ENCODE measurements at regions not wholly inside any gene's neighbourhood (a gene's known extent, or its start where the extent isn't known, plus 50 kb on each side); places are given as distances from the start of the nearest gene placed in this dataset.

DNA sequence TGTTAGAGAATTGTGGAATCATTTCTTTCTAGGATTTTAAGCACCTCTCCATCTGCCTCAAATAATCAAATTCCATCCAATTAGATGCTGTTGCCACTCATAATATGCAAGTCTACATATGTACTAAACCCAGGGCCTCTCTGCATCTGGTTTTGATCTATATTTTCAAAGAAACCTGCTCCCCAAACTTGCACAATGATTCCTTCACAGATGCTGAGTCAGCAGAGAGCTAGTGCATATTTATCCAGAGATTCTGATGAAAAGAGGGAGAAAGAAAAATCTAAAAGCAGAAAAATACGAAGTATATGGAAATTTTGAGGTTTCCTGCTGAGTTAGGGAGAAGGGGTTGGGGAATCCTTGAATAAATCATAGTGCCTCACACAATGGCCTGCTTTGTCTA lies 235.1 kb upstream of the RBFOX1 start:
- DNase-seq (ENCODE audit: low spot score): no peak

GRCh38 chr16:7093511-7093910 lies 239.1 kb upstream of the RBFOX1 start:
- no peak for DNase-seq (ENCODE audit: low spot score)

DNA sequence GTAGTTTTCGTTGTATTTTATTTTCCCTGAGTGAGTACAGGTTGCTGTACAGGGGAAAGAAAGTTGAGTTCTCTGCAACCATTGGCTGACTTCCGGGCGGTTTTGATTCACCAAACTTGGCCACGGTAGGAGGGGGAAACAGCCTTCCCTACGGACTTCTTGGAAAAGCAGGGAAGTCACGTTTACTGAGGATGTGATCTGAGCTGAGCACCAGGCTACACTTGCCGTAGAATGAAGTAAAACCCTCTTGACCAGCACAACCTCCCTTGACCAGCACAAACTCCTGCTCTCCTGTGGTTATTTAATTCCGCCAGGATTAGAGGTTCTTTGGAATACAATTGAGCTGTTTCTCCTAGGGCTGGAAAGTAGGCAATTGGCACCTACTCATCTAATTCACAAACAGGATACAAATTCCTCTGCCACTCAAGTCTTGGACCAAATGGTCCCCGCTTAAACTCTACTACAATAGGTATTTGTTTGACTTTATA lies 242.0 kb upstream of the RBFOX1 start:
- DNase-seq (ENCODE audit: low spot score): no peak

DNA sequence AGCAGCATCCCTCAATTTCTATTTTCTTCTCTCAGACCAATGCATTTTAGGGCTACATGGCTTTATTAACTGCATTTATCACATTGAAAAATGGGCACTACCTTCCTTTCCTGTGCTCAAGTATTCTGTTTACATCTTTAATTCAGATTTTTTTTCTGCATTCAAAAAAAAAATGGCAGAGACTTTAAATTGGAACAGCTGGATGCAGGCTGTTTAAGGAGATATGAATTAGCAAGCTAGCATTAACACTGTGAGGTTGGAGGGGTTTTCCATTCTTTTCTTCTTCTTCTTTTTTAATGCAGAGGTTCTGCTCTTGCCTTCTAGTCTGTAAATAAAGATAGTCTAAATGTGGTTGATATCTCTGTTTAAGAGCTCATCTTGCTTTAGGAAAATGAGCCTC lies 242.9 kb upstream of the RBFOX1 start:
- no peak for DNase-seq (ENCODE audit: low spot score)

GRCh38 chr16:7088711-7089110 lies 243.9 kb upstream of the RBFOX1 start:
- no peak for DNase-seq (ENCODE audit: low spot score)

DNA sequence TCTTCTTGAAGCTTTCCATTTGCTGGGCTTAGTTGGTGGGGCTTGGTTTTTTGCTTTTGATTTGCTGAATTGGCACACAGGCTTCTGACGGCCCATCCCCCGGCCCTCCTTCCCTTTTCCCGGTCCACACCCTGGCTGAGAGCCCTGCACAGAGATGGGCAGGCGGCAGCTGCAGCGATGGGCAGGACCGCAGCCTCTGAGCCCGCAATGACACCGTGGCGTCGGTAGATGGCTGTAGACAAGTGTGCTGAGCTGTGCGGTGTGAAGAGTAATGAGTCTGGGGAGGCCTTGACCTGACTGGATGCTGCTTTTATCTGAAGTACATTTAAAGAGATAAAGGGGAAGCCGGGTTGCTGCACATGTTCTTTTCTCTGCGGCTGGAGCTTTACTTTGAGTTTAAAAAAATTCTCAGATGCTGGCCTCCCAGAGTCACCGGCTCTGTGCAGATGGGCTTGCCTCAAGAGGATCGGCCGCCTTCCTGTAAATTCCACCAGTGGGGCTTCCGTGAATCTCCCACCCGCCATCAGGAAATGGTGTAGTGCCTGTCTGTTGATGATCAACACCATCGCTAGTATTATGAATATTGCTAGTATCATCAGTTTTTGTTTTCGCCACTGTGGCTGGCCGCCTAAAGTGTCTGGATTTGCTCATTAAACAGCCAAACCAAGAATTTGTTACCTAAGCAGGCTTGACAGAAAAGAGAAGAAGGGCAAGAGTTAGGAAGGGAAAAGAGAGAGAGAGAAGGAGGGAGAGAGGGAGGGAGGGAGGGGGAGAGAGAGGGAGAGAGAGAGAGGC lies 245.6 kb upstream of the RBFOX1 start:
- peak; percentile 78 for DNase-seq (ENCODE audit: low spot score)

DNA sequence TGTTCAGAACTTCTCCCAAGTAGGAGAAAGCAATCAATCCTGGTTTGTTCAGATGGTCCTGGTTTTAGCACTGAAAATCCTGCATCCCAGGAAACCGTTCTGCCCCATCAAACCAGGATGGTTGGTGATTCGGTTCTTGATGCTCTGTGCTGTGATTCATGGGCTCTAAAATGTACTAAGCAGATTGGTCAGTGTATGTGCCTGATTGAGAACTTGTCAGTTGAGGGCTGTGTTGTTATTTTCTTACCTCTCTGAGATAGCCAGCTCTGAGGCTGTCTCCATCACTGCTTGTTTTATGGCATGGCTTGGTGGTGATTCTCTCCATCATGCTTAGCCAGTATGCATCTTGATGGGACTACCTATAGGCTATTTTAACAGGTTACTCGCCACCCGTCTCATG lies 246.9 kb upstream of the RBFOX1 start:
- DNase-seq (ENCODE audit: low spot score): no peak

GRCh38 chr16:7083096-7083495 lies 249.5 kb upstream of the RBFOX1 start:
- DNase-seq (ENCODE audit: low spot score): no peak

DNA sequence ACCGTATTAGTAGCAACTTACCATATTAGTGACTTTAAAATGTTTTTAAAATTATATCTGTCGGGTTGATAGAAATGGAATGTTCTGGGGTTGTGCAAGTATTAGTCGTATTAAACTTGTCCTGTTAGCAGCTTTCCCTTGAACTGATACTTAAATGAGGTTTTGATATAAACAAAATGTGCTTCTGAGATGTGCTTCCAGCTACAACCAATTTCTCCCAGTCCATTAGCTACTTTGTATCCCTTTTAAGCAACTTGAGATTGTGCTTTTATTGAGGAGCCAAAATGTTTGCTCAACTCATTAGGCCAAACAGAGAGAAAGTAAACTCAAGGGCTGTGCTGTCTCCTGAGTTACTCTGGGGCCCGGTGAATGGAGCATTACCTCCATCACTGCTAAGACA lies 255.0 kb upstream of the RBFOX1 start:
- DNase-seq (ENCODE audit: low spot score): no peak

GRCh38 chr16:7074715-7075114 lies 257.9 kb upstream of the RBFOX1 start:
- no peak for DNase-seq (ENCODE audit: low spot score)

DNA sequence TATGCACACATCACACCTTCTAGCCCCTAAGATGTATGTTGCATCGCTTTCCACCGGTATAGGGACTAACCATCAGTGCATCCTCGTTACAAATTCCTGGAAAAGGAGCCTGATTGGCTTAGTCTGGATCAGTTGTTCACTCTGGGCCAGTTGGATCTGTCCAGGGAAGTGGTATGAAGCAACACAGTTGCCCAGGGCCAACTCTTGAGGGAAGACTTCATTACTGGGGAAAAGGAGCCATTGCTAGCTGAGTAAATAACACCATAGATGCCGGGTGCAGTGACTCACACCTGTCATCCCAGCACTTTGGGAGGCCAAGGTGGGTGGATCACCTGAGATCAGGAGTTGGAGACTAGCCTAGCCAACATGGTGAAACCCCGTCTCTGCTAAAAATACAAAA lies 275.2 kb upstream of the RBFOX1 start:
- DNase-seq (ENCODE audit: low spot score): no peak

DNA sequence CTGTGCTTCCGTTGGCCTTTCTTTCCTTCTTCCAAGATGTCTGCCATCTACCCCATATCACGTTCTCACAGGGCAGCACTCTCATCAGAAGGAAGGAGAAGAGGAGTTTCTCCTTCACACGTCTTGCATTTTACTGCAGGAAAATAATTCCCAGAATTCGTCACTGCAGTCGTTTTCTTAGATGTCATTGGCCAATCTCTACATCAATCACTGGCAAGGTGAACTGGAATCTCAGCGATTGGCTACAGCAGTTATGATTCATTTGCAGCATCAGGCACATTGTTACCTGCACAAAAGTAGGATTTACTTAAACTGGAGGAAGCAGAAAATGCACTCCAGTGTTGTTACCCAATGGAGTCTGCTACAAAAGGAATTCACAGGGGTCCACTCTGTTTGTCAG lies 277.2 kb upstream of the RBFOX1 start:
- no peak for DNase-seq (ENCODE audit: low spot score)

DNA sequence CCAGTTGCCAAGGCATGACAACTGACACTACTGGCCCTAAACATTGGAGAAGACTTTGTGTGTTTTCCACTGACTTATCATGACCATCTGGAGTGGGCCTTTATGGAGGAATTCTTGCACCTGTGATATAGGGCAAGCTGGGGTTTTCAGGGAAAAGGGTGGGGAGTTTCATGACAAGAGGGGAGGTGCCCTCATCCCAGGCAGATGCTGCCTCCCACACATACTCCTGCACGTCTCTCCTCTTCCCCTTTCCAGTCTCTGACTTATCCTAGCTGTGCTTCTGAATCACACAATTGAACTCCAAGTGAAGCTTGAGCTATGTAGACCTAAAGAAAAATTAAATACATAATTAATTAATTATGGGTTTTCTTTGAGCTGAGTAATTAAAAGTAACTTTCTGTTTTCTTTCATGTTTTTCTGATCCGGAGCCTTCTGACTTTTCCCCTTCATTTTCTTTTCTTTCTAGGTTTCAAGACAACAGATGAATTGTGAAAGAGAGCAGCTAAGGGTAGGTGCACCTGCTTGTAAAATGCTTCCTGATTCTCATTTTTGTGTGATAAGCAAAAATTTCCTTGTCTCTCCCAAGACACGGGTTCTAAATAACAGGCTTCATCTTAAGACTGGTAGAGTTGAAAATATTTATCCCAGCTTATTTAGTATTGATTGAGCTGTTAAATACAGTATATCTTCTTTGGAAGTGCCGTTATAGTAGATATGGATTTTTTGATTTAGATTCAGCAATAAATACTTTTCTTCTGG lies 280.9 kb upstream of the RBFOX1 start:
- no peak for DNase-seq (ENCODE audit: low spot score)

- no peak for DNase-seq (ENCODE audit: low spot score)
These were observed 288.3 kb upstream of the RBFOX1 start for GRCh38 chr16:7044331-7044730.

DNA sequence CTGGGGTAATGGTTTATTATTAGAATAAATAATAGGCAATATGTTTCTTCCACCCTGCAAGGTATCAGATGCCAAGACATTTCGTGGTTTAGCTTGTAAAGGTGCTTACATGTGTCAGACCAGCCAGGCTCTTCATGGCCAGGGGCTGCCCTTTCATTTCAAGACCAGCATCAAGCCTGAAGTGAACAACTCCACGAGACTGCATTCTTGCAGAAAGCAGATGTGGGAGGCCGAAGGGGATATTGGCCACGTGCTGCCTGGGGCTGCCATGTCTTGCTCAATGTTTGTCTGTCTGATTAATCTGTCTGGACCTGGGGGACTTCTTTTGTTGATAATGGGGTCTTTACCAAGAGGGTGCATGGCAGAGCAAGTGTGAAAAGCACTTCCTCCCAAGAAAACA lies 294.2 kb upstream of the RBFOX1 start:
- DNase-seq (ENCODE audit: low spot score): no peak

- DNase-seq (ENCODE audit: low spot score): no peak
These were observed 295.1 kb upstream of the RBFOX1 start for GRCh38 chr16:7037495-7037894.

- DNase-seq (ENCODE audit: low spot score): no peak
These were observed 301.6 kb upstream of the RBFOX1 start for GRCh38 chr16:7031031-7031430.

GRCh38 chr16:7027401-7027800 lies 305.2 kb upstream of the RBFOX1 start:
- DNase-seq (ENCODE audit: low spot score): no peak

- DNase-seq (ENCODE audit: low spot score): no peak
These were observed 306.0 kb upstream of the RBFOX1 start for GRCh38 chr16:7026639-7027038.

DNA sequence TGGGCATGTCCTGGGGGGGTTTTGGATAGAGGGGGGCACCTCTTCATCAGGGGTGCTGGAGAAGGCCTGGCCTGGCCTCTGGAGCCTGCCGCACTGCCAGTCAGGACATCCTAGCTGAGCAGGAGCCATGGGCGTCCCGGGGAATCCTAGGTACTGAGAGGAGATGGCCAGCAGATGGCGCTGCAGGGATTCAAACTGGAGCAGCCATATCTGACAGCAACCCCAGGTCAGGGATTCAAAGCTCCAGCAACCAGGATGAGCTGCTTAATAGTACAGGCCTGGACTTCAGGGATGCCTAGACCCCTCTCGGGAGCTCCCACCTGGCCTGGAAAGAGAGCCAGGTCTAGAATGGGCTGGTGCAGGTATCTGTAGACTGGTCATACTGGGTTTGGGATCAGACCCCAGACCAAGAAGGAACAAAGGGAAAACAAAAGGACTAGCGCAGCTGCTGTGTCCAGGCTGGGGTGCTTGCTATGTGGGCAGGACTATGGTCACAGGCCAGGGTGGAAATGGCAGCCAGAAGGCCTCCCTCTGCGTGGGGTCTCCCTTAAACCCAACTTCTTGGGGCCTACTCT lies 306.9 kb upstream of the RBFOX1 start:
- DNase-seq (ENCODE audit: low spot score): peak; percentile 81

- no peak for DNase-seq (ENCODE audit: low spot score)
These were observed 310.9 kb upstream of the RBFOX1 start for GRCh38 chr16:7021653-7022275.

- DNase-seq (ENCODE audit: low spot score): no peak
These were observed 315.5 kb upstream of the RBFOX1 start for GRCh38 chr16:7017006-7017662.

All from left forelimb (tissue), 1 donor.